ENCODE measurements at regions not wholly inside any gene's neighbourhood (a gene's known extent, or its start where the extent isn't known, plus 50 kb on each side); places are given as distances from the start of the nearest gene placed in this dataset.

GRCh38 chr10:78770167-78771090, 298.3 kb upstream of the ZMIZ1 start:
- TF ChIP-seq, protein P1, sequence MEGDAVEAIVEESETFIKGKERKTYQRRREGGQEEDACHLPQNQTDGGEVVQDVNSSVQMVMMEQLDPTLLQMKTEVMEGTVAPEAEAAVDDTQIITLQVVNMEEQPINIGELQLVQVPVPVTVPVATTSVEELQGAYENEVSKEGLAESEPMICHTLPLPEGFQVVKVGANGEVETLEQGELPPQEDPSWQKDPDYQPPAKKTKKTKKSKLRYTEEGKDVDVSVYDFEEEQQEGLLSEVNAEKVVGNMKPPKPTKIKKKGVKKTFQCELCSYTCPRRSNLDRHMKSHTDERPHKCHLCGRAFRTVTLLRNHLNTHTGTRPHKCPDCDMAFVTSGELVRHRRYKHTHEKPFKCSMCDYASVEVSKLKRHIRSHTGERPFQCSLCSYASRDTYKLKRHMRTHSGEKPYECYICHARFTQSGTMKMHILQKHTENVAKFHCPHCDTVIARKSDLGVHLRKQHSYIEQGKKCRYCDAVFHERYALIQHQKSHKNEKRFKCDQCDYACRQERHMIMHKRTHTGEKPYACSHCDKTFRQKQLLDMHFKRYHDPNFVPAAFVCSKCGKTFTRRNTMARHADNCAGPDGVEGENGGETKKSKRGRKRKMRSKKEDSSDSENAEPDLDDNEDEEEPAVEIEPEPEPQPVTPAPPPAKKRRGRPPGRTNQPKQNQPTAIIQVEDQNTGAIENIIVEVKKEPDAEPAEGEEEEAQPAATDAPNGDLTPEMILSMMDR (IDR thresholded peaks at IDR 0.05; ENCODE audit: low read length), result no peak
- no peak for TF ChIP-seq EZH2 (IDR thresholded peaks at IDR 0.05; ENCODE audit: borderline replicate concordance, low read length)
